ENCODE measurements at regions not wholly inside any gene's neighbourhood (a gene's known extent, or its start where the extent isn't known, plus 50 kb on each side); places are given as distances from the start of the nearest gene placed in this dataset.

DNA sequence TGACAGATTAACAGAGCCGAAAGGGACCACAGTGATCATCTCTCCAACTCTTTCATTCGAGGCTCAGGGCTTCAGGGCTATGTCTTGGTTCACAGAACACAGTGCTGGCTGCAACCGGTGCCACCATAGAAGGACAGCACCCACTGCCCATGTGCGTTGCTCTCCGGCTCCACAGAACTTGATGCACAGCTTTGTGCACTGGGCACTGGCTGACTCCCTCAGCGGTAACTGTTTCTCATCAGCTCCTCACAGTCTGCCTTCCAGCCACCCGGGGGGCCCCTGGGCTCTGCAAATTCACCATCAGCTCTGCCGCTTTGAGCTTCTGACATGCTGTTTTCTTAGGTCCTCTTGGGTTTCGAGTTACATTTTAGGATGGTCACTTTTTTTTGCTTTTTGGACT, 124.3 kb upstream of the RAB12 start:
- no peaks in the 10 kb centered on the region for H3F3A ChIP-seq (ENCODE audit: insufficient read depth, low read length)
- no peaks in the 10 kb centered on the region for H3K4me1 ChIP-seq (ENCODE audit: insufficient read depth, low read length, severe bottlenecking)
- no peak overlapping the region for H3K27ac ChIP-seq (ENCODE audit: low read depth, low read length, poor library complexity, severe bottlenecking)
- no peaks in the 10 kb centered on the region for H3K9me3 ChIP-seq (ENCODE audit: low read length)
- H3K36me3 ChIP-seq (ENCODE audit: insufficient read depth, low read length), result no peaks in the 10 kb centered on the region
- no peak overlapping the region for H3K4me3 ChIP-seq (ENCODE audit: low read depth, low read length, poor library complexity, severe bottlenecking)
- no peaks in the 10 kb centered on the region for H4K20me1 ChIP-seq (ENCODE audit: insufficient read depth, low read length)
- H3K79me2 ChIP-seq (ENCODE audit: insufficient read depth, low read length), result no peaks in the 10 kb centered on the region
- TF ChIP-seq CTCF (IDR thresholded peaks at IDR 0.05; ENCODE audit: low read length), result no peak
- no peak for TF ChIP-seq EZH2 (IDR thresholded peaks at IDR 0.05; ENCODE audit: borderline replicate concordance, low read length)
- H2AFZ ChIP-seq (ENCODE audit: low read length), result no peak overlapping the region
- no peaks in the 10 kb centered on the region for H3K27me3 ChIP-seq (ENCODE audit: insufficient read depth, low read length)
- H3K9me2 ChIP-seq (ENCODE audit: low read depth, low read length), result no peaks in the 10 kb centered on the region
- no peak overlapping the region for H3K4me2 ChIP-seq (ENCODE audit: low read length)
- no peak overlapping the region for H3K9ac ChIP-seq (ENCODE audit: low read length)

- TF ChIP-seq CTCF (IDR thresholded peaks at IDR 0.05; ENCODE audit: low read length) (no peak), EZH2 (IDR thresholded peaks at IDR 0.05; ENCODE audit: borderline replicate concordance, low read length) (no peak)
- no peak overlapping the region for H3K9ac ChIP-seq (ENCODE audit: low read length)
- H3F3A ChIP-seq (ENCODE audit: insufficient read depth, low read length), result no peaks in the 10 kb centered on the region
- no peaks in the 10 kb centered on the region for H3K4me1 ChIP-seq (ENCODE audit: insufficient read depth, low read length, severe bottlenecking)
- no peaks in the 10 kb centered on the region for H4K20me1 ChIP-seq (ENCODE audit: insufficient read depth, low read length)
- no peaks in the 10 kb centered on the region for H3K79me2 ChIP-seq (ENCODE audit: insufficient read depth, low read length)
- H3K27ac ChIP-seq (ENCODE audit: low read depth, low read length, poor library complexity, severe bottlenecking), result no peak overlapping the region
- no peak overlapping the region for H2AFZ ChIP-seq (ENCODE audit: low read length)
- H3K4me2 ChIP-seq (ENCODE audit: low read length), result no peak overlapping the region
- no peaks in the 10 kb centered on the region for H3K36me3 ChIP-seq (ENCODE audit: insufficient read depth, low read length)
- H3K27me3 ChIP-seq (ENCODE audit: insufficient read depth, low read length), result peaks cover 1% of the 10 kb centered on the region
- H3K9me3 ChIP-seq (ENCODE audit: low read length), result no peaks in the 10 kb centered on the region
- no peak overlapping the region for H3K4me3 ChIP-seq (ENCODE audit: low read depth, low read length, poor library complexity, severe bottlenecking)
- no peaks in the 10 kb centered on the region for H3K9me2 ChIP-seq (ENCODE audit: low read depth, low read length)
Measured at GRCh38 chr18:8489761-8490160, 119.5 kb upstream of the RAB12 start.

- H3K79me2 ChIP-seq (ENCODE audit: insufficient read depth, low read length), result no peaks in the 10 kb centered on the region
- H3K9me3 ChIP-seq (ENCODE audit: low read length), result no peaks in the 10 kb centered on the region
- no peak overlapping the region for H3K4me2 ChIP-seq (ENCODE audit: low read length)
- H3K4me1 ChIP-seq (ENCODE audit: insufficient read depth, low read length, severe bottlenecking), result no peaks in the 10 kb centered on the region
- H3K36me3 ChIP-seq (ENCODE audit: insufficient read depth, low read length), result no peaks in the 10 kb centered on the region
- no peak overlapping the region for H3K4me3 ChIP-seq (ENCODE audit: low read depth, low read length, poor library complexity, severe bottlenecking)
- TF ChIP-seq EZH2 (IDR thresholded peaks at IDR 0.05; ENCODE audit: borderline replicate concordance, low read length), result no peak
- no peak for TF ChIP-seq CTCF (IDR thresholded peaks at IDR 0.05; ENCODE audit: low read length)
- H4K20me1 ChIP-seq (ENCODE audit: insufficient read depth, low read length), result no peaks in the 10 kb centered on the region
- H2AFZ ChIP-seq (ENCODE audit: low read length), result no peak overlapping the region
- no peak overlapping the region for H3K27ac ChIP-seq (ENCODE audit: low read depth, low read length, poor library complexity, severe bottlenecking)
- H3K9ac ChIP-seq (ENCODE audit: low read length), result no peak overlapping the region
- no peaks in the 10 kb centered on the region for H3F3A ChIP-seq (ENCODE audit: insufficient read depth, low read length)
- H3K9me2 ChIP-seq (ENCODE audit: low read depth, low read length), result no peaks in the 10 kb centered on the region
- peaks cover 4% of the 10 kb centered on the region for H3K27me3 ChIP-seq (ENCODE audit: insufficient read depth, low read length)
Measured at GRCh38 chr18:8491516-8491915, 117.7 kb upstream of the RAB12 start.

Data from OCI-LY1 (cell line).